Upper lobe of left lung (tissue), 6 donors: ENCODE measurements at regions not wholly inside any gene's neighbourhood (a gene's known extent, or its start where the extent isn't known, plus 50 kb on each side); places are given as distances from the start of the nearest gene placed in this dataset.
"Not testable (repeated sequence)": the region's sequence is repeated elsewhere in the genome, so short reads cannot be mapped to it uniquely, and the experiment has no call there.

ENCODE experiments used
- ATAC-seq, 2 donors: fragments of 200-7000 bp; cut with Tn5 transposase; one replicate each; pipeline ENCODE4 v1.9.1; 2022; ENCODE audit warnings: mild to moderate bottlenecking in 2 of 2, moderate library complexity in 2 of 2; ENCODE audit not compliant: low FRiP score in 2 of 2
- DNase-seq, 2 donors: peaks; one replicate each; pipeline ENCODE4 v3.0.0-alpha.2; 2019 to 2020
- H3K27ac ChIP-seq, 4 donors: fragments of 200-600 bp; sonication (generic); one replicate each; pipeline ENCODE4 v1.5.1; 2016 to 2019
- H3K27me3 ChIP-seq, 4 donors: fragments of 200-600 bp; sonication (generic); one replicate each; pipeline ENCODE4 v1.5.1; 2017 to 2019
- H3K36me3 ChIP-seq, 4 donors: fragments of 200-600 bp; sonication (generic); one replicate each; pipeline ENCODE4 v1.5.1; 2016 to 2019
- H3K4me1 ChIP-seq, 4 donors: fragments of 200-600 bp; sonication (generic); one replicate each; pipeline ENCODE4 v1.5.1; 2018 to 2019
- H3K4me3 ChIP-seq, 4 donors: fragments of 200-600 bp; sonication (generic); one replicate each; pipeline ENCODE4 v1.5.1; 2017 to 2019; ENCODE audit warnings: mild to moderate bottlenecking in 2 of 4, moderate library complexity in 1 of 4
- H3K9me3 ChIP-seq, 4 donors: fragments of 200-600 bp; sonication (generic); one replicate each; pipeline ENCODE4 v1.5.1; 2018 to 2019
- CTCF ChIP-seq, 6 experiments: fragments of 450-650 bp in 4 of 6; fragments of 200-600 bp in 2 of 6; sonication (generic) in 2 of 6; IDR thresholded peaks; one replicate each; pipeline ENCODE4 v1.5.1; 2016 to 2019; ENCODE audit warnings: antibody characterized with exemption in 6 of 6
- EP300 ChIP-seq, 4 donors: sonication (generic); formaldehyde crosslinking; IDR thresholded peaks; one replicate each; pipeline ENCODE4 v1.5.1; 2017; ENCODE audit warnings: antibody characterized with exemption in 4 of 4, control low read depth in 2 of 4
- POLR2A ChIP-seq, 4 donors: fragments of 450-650 bp; IDR thresholded peaks; one replicate each; pipeline ENCODE4 v1.5.1; 2016 to 2017; ENCODE audit warnings: antibody characterized with exemption in 4 of 4, mild to moderate bottlenecking in 2 of 4
- POLR2AphosphoS5 ChIP-seq, 2 donors: sonication (generic); formaldehyde crosslinking; IDR thresholded peaks; one replicate each; pipeline ENCODE4 v1.5.1; 2017; ENCODE audit warnings: antibody characterized with exemption in 2 of 2
- WGBS, 2 donors: methylation state at CpG; one replicate each; pipeline ENCODE4 v1.1.5; 2017 to 2018; 5-methylcytosine and 5-hydroxymethylcytosine counted together
- donor health status: DM: no; HTN: no; CAD: no; lungs with moderate emphysema.
- donor health status: DM: no; HTN: yes; CAD: no; lungs with severe emphysema.

- Histone ChIP-seq H3K9me3 (no peaks in the 10 kb centered on the region), H3K4me1 (no peaks in the 10 kb centered on the region), H3K4me3 (no peak overlapping the region), H3K36me3 (no peaks in the 10 kb centered on the region), H3K27me3 (no peaks in the 10 kb centered on the region), H3K27ac (no peak overlapping the region)
- TF ChIP-seq EP300 (IDR thresholded peaks at IDR 0.05), result no peak
- 35% methylated on average over 3 of the region's 3 CpGs for WGBS, 2 donors
- DNase-seq, result no peak
- no peak for ATAC-seq
Measured at GRCh38 chr5:163345216-163345615, 92.2 kb upstream of the CCNG1 start.

GRCh38 chr5:163347671-163348070 is 89.7 kb upstream of the CCNG1 start:
- H3K4me1 ChIP-seq, result no peaks in the 10 kb centered on the region
- H3K36me3 ChIP-seq, result no peaks in the 10 kb centered on the region
- no peak overlapping the region for H3K27ac ChIP-seq
- TF ChIP-seq CTCF (IDR thresholded peaks at IDR 0.05) (peak; percentile 21 to 70 (median 60)), POLR2AphosphoS5 (IDR thresholded peaks at IDR 0.05) (no peak), POLR2A (IDR thresholded peaks at IDR 0.05) (no peak), EP300 (IDR thresholded peaks at IDR 0.05) (no peak)
- no peak overlapping the region for H3K4me3 ChIP-seq
- no peaks in the 10 kb centered on the region for H3K9me3 ChIP-seq
- peak in 1 of 2 donors; percentile 58 for ATAC-seq
- peak in 1 of 2 donors; percentile 30 for DNase-seq
- H3K27me3 ChIP-seq, result no peaks in the 10 kb centered on the region
- WGBS, 2 donors, result 0 to 2% methylated on average over 2 of the region's 2 CpGs

- H3K4me3 ChIP-seq, result no peak overlapping the region
- no peaks in the 10 kb centered on the region for H3K27me3 ChIP-seq
- ATAC-seq, result no peak
- DNase-seq, result no peak
- no peaks in the 10 kb centered on the region for H3K9me3 ChIP-seq
- 58 to 72% methylated on average over 2 of the region's 2 CpGs for WGBS, 2 donors
- H3K36me3 ChIP-seq, result no peaks in the 10 kb centered on the region
- TF ChIP-seq POLR2A (IDR thresholded peaks at IDR 0.05) (no peak), EP300 (IDR thresholded peaks at IDR 0.05) (no peak), CTCF (IDR thresholded peaks at IDR 0.05) (no peak), POLR2AphosphoS5 (IDR thresholded peaks at IDR 0.05) (no peak)
- no peaks in the 10 kb centered on the region for H3K4me1 ChIP-seq
- H3K27ac ChIP-seq, result no peak overlapping the region
Measured at GRCh38 chr5:163350083-163350482, 87.3 kb upstream of the CCNG1 start.

GRCh38 chr5:163352531-163352930 is 84.9 kb upstream of the CCNG1 start:
- no peaks in the 10 kb centered on the region for H3K36me3 ChIP-seq
- H3K9me3 ChIP-seq, result no peaks in the 10 kb centered on the region
- ATAC-seq, result no peak
- H3K27me3 ChIP-seq, result no peaks in the 10 kb centered on the region
- no peak for TF ChIP-seq CTCF (IDR thresholded peaks at IDR 0.05)
- no peak for TF ChIP-seq POLR2A (IDR thresholded peaks at IDR 0.05)
- no peak for TF ChIP-seq EP300 (IDR thresholded peaks at IDR 0.05)
- TF ChIP-seq POLR2AphosphoS5 (IDR thresholded peaks at IDR 0.05), result no peak
- H3K4me3 ChIP-seq, result no peak overlapping the region
- WGBS, 2 donors, result 87 to 95% methylated on average over 1 of the region's 1 CpG
- no peak overlapping the region for H3K27ac ChIP-seq
- no peaks in the 10 kb centered on the region for H3K4me1 ChIP-seq
- DNase-seq, result no peak

- not testable (repeated sequence) for H3K9me3 ChIP-seq, H3K4me3 ChIP-seq, H3K36me3 ChIP-seq, H3K27me3 ChIP-seq, H3K27ac ChIP-seq, H3K4me1 ChIP-seq, ATAC-seq
- peak in 1 of 2 donors; percentile 77 for DNase-seq
- WGBS, 2 donors, result 91% methylated on average over 10 to 21 of the region's 21 CpGs
Measured at GRCh38 chr5:163355811-163356210, 81.6 kb upstream of the CCNG1 start.

GRCh38 chr5:163357636-163358035 is 79.8 kb upstream of the CCNG1 start:
- H3K27ac ChIP-seq, result no peak overlapping the region
- DNase-seq (no peak), ATAC-seq (no peak)
- H3K27me3 ChIP-seq, result no peaks in the 10 kb centered on the region
- H3K36me3 ChIP-seq, result no peaks in the 10 kb centered on the region
- no peaks in the 10 kb centered on the region for H3K4me1 ChIP-seq
- TF ChIP-seq CTCF (IDR thresholded peaks at IDR 0.05) (no peak), EP300 (IDR thresholded peaks at IDR 0.05) (no peak), POLR2A (IDR thresholded peaks at IDR 0.05) (no peak), POLR2AphosphoS5 (IDR thresholded peaks at IDR 0.05) (no peak)
- H3K4me3 ChIP-seq, result no peak overlapping the region
- WGBS, 2 donors, result 48 to 60% methylated on average over 2 of the region's 2 CpGs
- no peaks in the 10 kb centered on the region for H3K9me3 ChIP-seq
